Neural cell (in vitro differentiated cells): ENCODE measurements at regions not wholly inside any gene's neighbourhood (a gene's known extent, or its start where the extent isn't known, plus 50 kb on each side); places are given as distances from the start of the nearest gene placed in this dataset.

Source experiments
- H2AFZ ChIP-seq: fragments of 200-600, 300-800 bp; sonication (generic), shearing (Covaris generic); 2 replicates; pipeline ENCODE4 v1.6.0; 2014; ENCODE audit warnings: low read depth, mild to moderate bottlenecking, antibody characterized with exemption, low read length, moderate library complexity
- H3F3A ChIP-seq: fragments of 200-600 bp; shearing (Covaris generic); 2 replicates; pipeline ENCODE4 v1.6.1; 2016; ENCODE audit warnings: mild to moderate bottlenecking, moderate library complexity, mixed read lengths, antibody characterized with exemption, low read length; ENCODE audit not compliant: insufficient read depth, poor library complexity, severe bottlenecking
- H3K27ac ChIP-seq: fragments of 200-600, 300-800 bp; sonication (generic), shearing (Covaris generic); 2 replicates; pipeline ENCODE4 v1.5.1; 2014; ENCODE audit warnings: mild to moderate bottlenecking, low read length, moderate library complexity
- H3K27me3 ChIP-seq: fragments of 300-800, 200-600 bp; sonication (generic), shearing (Covaris generic); 2 replicates; pipeline ENCODE4 v1.6.0; 2014; ENCODE audit warnings: mild to moderate bottlenecking, low read depth, low read length, moderate library complexity; ENCODE audit not compliant: insufficient read depth
- H3K36me3 ChIP-seq: fragments of 300-800, 200-600 bp; sonication (generic), shearing (Covaris generic); 2 replicates; pipeline ENCODE4 v1.5.1; 2014; ENCODE audit warnings: mild to moderate bottlenecking, antibody characterized with exemption, low read length, moderate library complexity; ENCODE audit not compliant: insufficient read depth
- H3K4me2 ChIP-seq: fragments of 300-800, 200-600 bp; sonication (generic), shearing (Covaris generic); 2 replicates; pipeline ENCODE4 v1.6.0; 2014; ENCODE audit warnings: mild to moderate bottlenecking, low read length
- H3K4me3 ChIP-seq: fragments of 300-800, 200-600 bp; sonication (generic), shearing (Covaris generic); 2 replicates; pipeline ENCODE4 v1.5.1; 2014; ENCODE audit warnings: mild to moderate bottlenecking, low read length, moderate library complexity
- H3K79me2 ChIP-seq: fragments of 200-600 bp; shearing (Covaris generic); replicated peaks from 2 replicates; pipeline ENCODE4 v1.6.0; 2014; ENCODE audit warnings: mild to moderate bottlenecking, low read length, moderate library complexity; ENCODE audit not compliant: insufficient read depth
- H3K9ac ChIP-seq: fragments of 300-800, 200-600 bp; sonication (generic), shearing (Covaris generic); 2 replicates; pipeline ENCODE4 v1.6.1; 2016; ENCODE audit warnings: mild to moderate bottlenecking, low read length, mixed read lengths
- H3K9me2 ChIP-seq: fragments of 200-600 bp; shearing (Covaris generic); 2 replicates; pipeline ENCODE4 v1.6.1; 2016; ENCODE audit warnings: mild to moderate bottlenecking, low read length, mixed read lengths; ENCODE audit not compliant: insufficient read depth
- H3K9me3 ChIP-seq: fragments of 200-600, 300-800 bp; sonication (generic), shearing (Covaris generic); 2 replicates; pipeline ENCODE4 v1.6.1; 2016; ENCODE audit warnings: mild to moderate bottlenecking, mixed run types, low read length, moderate library complexity, mixed read lengths
- H4K20me1 ChIP-seq: fragments of 200-600 bp; shearing (Covaris generic); 2 replicates; pipeline ENCODE4 v1.6.1; 2016; ENCODE audit warnings: mild to moderate bottlenecking, mixed run types; ENCODE audit not compliant: insufficient read depth
- CTCF ChIP-seq: fragments of 450-650 bp; IDR thresholded peaks from 2 replicates; pipeline ENCODE4 v1.5.1; 2014; ENCODE audit warnings: antibody characterized with exemption, mild to moderate bottlenecking, moderate library complexity; ENCODE audit not compliant: poor library complexity, severe bottlenecking
- EP300 ChIP-seq: fragments of 450-650 bp; conservative IDR thresholded peaks from 2 replicates; pipeline ENCODE4 v1.6.1; 2014; ENCODE audit warnings: antibody characterized with exemption, mild to moderate bottlenecking, moderate library complexity; ENCODE audit not compliant: poor library complexity, severe bottlenecking
- EZH2 ChIP-seq: fragments of 200-600, 300-800 bp; shearing (Covaris generic), sonication (generic); IDR thresholded peaks from 2 replicates; pipeline ENCODE4 v1.6.1; 2014; ENCODE audit warnings: antibody characterized with exemption, low read length, borderline replicate concordance, mild to moderate bottlenecking; ENCODE audit not compliant: insufficient read depth, poor library complexity, severe bottlenecking
- POLR2AphosphoS5 ChIP-seq: IDR thresholded peaks from 2 replicates; pipeline ENCODE4 v1.6.1; 2012
- RAD21 ChIP-seq: fragments of 450-650 bp; conservative IDR thresholded peaks from 2 replicates; pipeline ENCODE4 v1.6.1; 2014; ENCODE audit warnings: antibody characterized with exemption, mild to moderate bottlenecking, moderate library complexity
- REST ChIP-seq: IDR thresholded peaks from 2 replicates; pipeline ENCODE4 v1.6.1; 2012; ENCODE audit warnings: borderline replicate concordance
- SMC3 ChIP-seq: fragments of 450-650 bp; conservative IDR thresholded peaks from 2 replicates; pipeline ENCODE4 v1.6.1; 2014; ENCODE audit warnings: antibody characterized with exemption, mild to moderate bottlenecking, moderate library complexity; ENCODE audit not compliant: poor library complexity
- TAF1 ChIP-seq: IDR thresholded peaks from 2 replicates; pipeline ENCODE4 v1.6.1; 2012; ENCODE audit warnings: low read depth

- no peak overlapping the region for H3K9ac ChIP-seq
- H2AFZ ChIP-seq, result no peak overlapping the region
Observed at GRCh38 chr10:31708046-31708445, 220.6 kb downstream of the ARHGAP12 start.

GRCh38 chr10:31707093-31708039, 221.3 kb downstream of the ARHGAP12 start:
- H3K27me3 ChIP-seq, result no peaks in the 10 kb centered on the region
- no peaks in the 10 kb centered on the region for H3K36me3 ChIP-seq
- H3K4me3 ChIP-seq, result no peak overlapping the region
- no peaks in the 10 kb centered on the region for H4K20me1 ChIP-seq
- peaks cover 8% of the 10 kb centered on the region for H3K9me3 ChIP-seq
- no peaks in the 10 kb centered on the region for H3F3A ChIP-seq
- no peak overlapping the region for H3K9ac ChIP-seq
- no peak overlapping the region for H2AFZ ChIP-seq
- H3K9me2 ChIP-seq, result no peaks in the 10 kb centered on the region
- no peak overlapping the region for H3K27ac ChIP-seq
- H3K79me2 ChIP-seq, result no peaks in the 10 kb centered on the region
- H3K4me2 ChIP-seq, result no peak overlapping the region
- no peak for TF ChIP-seq REST
- TF ChIP-seq TAF1, result no peak
- TF ChIP-seq SMC3, result no peak
- TF ChIP-seq RAD21, result no peak
- TF ChIP-seq EZH2, result no peak

More at GRCh38 chr10:31708046-31708445, 220.6 kb downstream of the ARHGAP12 start:
- H3K4me3 ChIP-seq, result no peak overlapping the region
- H3K4me2 ChIP-seq, result no peak overlapping the region
- no peaks in the 10 kb centered on the region for H3K27me3 ChIP-seq
- H3K27ac ChIP-seq, result no peak overlapping the region
- no peaks in the 10 kb centered on the region for H3K79me2 ChIP-seq
- TF ChIP-seq POLR2AphosphoS5 (no peak), REST (no peak), SMC3 (no peak), CTCF (no peak), TAF1 (no peak), EP300 (no peak)
- H3K9me3 ChIP-seq, result peaks cover 8% of the 10 kb centered on the region
- no peaks in the 10 kb centered on the region for H3K36me3 ChIP-seq
- no peaks in the 10 kb centered on the region for H3K9me2 ChIP-seq
- no peaks in the 10 kb centered on the region for H4K20me1 ChIP-seq
- no peaks in the 10 kb centered on the region for H3F3A ChIP-seq
